ENCODE measurements at regions not wholly inside any gene's neighbourhood (a gene's known extent, or its start where the extent isn't known, plus 50 kb on each side); places are given as distances from the start of the nearest gene placed in this dataset.
A peak's percentile ranks its signal among the peaks of the same experiment; 100 is the strongest.

GRCh38 chr10:107831772-107832171 lies 667.3 kb upstream of the SORCS1 start:
- no peak for DNase-seq (ENCODE audit: low spot score)

DNA sequence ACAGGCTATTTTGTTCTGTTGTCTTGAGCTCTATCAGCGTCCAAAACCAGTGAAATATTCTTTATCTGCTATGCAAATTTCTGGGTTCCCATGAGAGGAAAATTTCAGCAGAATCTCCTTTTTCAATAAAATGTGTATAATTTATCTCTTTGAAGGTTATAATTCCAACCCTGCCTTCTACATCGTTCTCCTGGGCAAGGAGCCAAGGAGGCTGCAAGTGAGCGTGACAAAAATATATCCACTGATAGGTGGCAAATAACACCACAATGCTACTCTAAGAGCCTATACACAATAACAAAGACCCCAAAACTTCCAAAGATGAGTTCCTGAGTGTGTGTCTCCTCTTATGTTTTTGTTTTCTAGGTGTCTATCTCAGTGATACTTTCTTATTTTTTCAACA lies 664.7 kb upstream of the SORCS1 start:
- DNase-seq (ENCODE audit: low spot score), result no peak

GRCh38 chr10:107826171-107826570 lies 661.7 kb upstream of the SORCS1 start:
- no peak for DNase-seq (ENCODE audit: low spot score)

GRCh38 chr10:107814865-107815487 lies 650.5 kb upstream of the SORCS1 start:
- peak; percentile 70 for DNase-seq (ENCODE audit: low spot score)

DNA sequence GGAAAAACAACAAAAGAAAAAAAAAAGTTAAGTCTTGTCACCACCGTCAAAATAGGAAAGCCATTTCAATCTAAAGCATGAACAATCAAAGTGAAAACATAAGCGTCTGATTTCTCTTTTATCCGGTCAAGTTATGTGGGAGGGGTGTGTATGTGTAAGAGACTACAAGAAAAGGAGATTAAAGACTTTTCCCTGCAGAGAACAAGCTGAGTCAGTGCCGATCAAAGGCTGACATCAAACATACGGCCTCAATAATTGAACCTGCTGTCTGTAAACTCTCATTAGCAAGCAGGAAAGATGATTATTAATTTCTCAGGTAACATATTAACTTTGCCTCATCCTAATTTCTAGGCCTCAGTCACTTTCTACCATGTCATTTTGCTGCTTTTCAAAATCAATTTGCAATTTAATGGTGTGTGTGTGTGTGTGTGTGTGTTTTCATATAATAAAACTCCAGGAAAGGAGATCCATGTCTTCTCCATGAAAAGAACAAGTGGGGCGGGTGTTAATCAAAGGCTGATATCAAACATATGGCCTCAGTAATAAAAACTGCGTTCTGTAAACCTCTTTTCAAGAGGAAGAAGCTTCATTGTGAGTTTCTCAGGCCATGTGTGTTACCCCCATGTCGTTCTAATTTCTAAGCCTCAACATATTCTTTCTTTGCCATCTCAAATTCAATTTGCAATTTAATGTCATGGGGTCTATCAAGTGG lies 649.1 kb upstream of the SORCS1 start:
- DNase-seq (ENCODE audit: low spot score), result no peak

GRCh38 chr10:107809889-107810288 lies 645.4 kb upstream of the SORCS1 start:
- DNase-seq (ENCODE audit: low spot score), result no peak

DNA sequence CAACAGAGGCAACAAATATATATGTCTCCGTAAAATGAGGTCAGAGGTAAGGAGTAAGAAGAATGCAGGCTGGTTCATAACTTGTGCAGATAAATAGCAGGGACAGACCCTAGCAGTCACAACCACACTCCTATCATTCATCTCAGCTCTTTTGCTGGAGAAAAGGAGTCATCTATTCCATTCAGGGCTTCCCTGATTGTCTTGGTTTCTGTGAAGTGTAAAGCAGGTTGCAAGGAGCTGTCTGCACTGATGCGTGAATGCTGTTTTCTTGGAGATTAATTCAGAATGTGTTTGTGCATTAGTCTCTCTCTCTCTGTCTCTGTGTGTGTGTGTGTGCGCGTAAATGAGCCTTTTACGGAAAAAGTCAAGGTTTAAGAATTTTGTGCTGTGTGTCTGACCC lies 643.3 kb upstream of the SORCS1 start:
- no peak for DNase-seq (ENCODE audit: low spot score)

GRCh38 chr10:107806026-107806425 lies 641.5 kb upstream of the SORCS1 start:
- no peak for DNase-seq (ENCODE audit: low spot score)

GRCh38 chr10:107803546-107803945 lies 639.0 kb upstream of the SORCS1 start:
- DNase-seq (ENCODE audit: low spot score), result no peak

- DNase-seq (ENCODE audit: low spot score), result no peak
Observed at GRCh38 chr10:107800061-107800460, 635.6 kb upstream of the SORCS1 start.

DNA sequence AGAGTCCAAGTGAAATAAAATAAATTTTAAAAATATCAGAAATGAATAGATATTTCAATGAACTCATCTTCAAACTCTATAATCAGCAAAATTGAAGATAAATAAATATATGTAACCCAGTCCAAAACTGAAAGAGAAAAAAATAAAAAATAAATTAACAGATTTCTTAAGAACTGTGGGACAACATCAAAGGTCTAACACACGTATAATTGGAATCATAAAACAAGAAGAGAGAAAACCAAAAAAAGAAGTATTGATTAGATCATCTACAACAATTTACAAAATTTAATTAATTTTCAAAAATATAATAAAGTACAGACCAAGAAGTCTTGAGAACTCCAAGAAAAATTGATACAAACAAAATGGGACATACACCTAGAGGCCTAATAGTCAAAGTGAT lies 625.8 kb upstream of the SORCS1 start:
- DNase-seq (ENCODE audit: low spot score), result no peak

DNA sequence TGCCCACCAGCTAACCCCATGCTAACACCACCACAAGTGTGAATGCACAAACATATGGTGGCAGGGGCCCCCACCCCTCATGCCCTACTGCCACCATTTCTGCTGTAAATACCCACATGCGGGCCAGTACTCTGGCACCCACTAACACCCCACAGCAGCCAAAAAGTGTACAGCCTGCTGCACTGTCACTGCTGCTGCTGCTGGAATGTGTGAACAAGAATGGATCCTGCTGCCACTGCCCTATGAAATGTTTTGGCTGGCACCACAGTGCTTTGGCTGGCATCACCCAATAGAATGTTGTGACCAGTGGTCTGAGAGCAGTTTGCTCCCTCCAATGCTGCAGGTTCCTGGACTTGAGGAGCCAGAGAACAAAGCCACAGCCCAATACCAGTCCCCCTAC lies 606.6 kb upstream of the SORCS1 start:
- DNase-seq (ENCODE audit: low spot score), result no peak

DNA sequence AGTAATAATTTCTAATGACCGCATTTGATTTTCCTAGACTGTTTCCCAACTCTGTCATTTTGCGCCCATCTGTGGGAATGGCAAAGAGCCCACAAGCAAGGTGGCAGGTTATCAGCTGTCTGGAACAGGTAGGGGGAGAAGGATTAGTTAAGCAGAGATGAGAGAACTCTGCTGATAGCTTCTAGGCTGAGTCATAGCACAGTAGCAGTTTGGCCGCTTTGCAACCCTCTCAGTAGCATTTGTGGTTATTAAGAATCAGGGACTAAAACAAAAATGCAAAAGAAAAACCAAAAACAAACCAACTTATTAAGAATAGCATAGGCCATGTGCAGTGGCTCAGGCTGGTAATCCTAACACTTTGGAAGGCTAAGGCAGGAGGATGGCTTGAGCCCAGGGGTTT lies 602.7 kb upstream of the SORCS1 start:
- DNase-seq (ENCODE audit: low spot score), result no peak

DNA sequence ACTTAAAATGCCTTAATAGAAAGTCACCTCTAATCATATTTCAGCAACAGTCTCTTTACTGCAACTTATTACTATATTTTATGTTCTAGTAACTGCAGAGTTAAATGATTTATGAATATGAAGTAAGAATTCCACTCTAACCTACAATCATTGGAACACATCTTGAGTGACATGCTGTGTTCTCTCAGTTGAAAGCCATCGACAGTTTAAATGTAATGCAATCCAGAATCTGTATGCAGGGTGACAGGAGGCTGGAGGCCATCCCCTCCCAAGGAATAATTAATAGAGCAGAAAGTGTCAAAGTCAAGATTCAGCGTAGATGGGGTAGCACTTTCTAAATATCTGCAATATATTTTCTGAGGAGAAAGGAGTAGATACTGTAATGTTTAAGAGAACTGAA lies 590.3 kb upstream of the SORCS1 start:
- no peak for DNase-seq (ENCODE audit: low spot score)

GRCh38 chr10:107749235-107749634 lies 584.7 kb upstream of the SORCS1 start:
- no peak for DNase-seq (ENCODE audit: low spot score)

DNA sequence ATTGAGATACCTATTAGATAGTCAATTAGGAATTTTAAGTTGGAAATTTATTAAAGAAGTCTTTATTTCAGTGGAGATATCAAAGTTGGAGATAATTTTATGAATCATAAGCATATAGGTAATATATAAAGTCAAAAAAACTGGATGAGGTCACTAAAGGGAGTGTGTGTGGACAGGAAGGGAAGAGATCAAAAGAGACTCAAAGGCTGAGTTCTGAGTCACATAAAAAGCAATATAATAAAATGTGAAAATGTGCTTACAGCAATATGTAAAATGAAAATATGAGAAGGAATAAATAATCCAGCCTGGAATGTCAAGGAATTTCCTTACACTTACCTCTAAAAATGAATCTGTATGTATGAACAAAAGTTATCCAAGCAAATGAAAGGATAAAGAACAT lies 583.3 kb upstream of the SORCS1 start:
- no peak for DNase-seq (ENCODE audit: low spot score)

- DNase-seq (ENCODE audit: low spot score), result no peak
Observed at GRCh38 chr10:107741971-107742370, 577.5 kb upstream of the SORCS1 start.

DNA sequence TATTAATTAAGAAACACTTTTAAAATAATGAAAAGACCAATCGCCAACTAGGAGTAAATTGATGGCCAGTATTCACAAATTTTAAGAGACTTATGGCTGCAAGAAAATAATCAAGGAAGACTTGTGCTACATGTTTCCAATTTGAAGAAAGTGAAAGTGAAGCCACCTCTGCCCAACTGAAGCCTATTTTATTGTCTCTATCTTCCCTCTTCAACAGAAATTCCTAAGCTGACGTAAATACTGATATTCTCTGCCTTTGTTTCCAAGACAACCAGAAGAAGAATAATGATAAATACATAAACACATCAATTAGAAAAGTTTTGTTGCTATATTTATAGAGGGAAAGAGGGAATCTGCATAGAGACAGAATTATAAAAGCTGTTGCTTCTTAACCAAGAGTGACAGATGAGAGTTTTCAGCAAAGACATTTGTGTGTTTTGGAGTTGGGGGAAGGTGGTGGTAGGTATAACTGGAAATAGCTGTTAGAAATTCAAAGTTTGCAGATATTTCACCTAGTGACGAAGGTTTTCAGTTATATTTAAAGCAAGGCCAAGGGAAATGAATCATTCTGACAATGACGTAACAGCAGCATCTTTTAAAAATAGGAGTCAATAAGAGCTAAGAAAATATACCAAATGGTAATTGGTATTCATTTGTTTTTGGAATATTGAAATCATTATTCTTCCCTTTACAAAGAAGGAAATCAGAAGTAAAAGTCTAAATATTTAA lies 576.6 kb upstream of the SORCS1 start:
- peak; percentile 8 for DNase-seq (ENCODE audit: low spot score)

DNA sequence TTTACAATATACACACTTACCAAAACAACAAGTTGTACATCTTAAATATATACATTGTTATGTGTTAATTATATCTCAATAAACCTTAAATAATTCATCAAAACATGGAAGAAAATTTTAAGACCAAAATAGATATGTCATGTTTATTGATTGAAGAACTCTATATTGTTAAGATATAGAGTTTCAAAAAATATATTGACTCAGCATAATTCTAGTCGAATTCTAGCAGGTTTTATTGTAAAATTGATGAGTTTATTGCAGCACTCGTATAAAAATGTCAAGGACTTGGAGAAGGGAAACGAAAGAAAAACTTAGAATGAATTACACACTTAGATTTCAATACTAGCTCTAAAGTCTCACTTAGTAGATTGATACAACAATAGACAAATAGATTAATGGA lies 575.4 kb upstream of the SORCS1 start:
- DNase-seq (ENCODE audit: low spot score), result no peak

- DNase-seq (ENCODE audit: low spot score), result no peak
Observed at GRCh38 chr10:107733328-107734130, 569.0 kb upstream of the SORCS1 start.

DNA sequence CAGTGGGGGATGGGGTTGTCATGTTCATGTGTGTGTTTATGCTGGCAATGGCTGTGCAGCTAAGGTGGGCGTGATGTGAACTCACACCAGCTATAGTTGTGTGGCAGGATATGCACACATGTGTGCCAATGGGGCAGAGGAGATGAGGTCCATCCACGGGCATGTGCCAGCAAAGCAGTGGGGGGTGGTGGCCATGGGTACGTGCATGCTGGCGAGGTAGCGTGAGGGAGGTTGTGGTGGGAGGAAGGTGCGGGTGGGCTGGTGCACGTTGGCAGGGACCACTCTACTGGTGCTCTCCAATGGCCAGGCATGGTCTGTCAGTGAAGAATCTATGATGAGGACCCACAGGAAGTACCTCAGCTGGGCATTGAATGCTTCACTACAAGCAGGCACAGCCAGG lies 567.5 kb upstream of the SORCS1 start:
- DNase-seq (ENCODE audit: low spot score), result no peak

GRCh38 chr10:107728807-107729206 lies 564.3 kb upstream of the SORCS1 start:
- DNase-seq (ENCODE audit: low spot score), result no peak
